HepG2 (cell line): ENCODE measurements at regions not wholly inside any gene's neighbourhood (a gene's known extent, or its start where the extent isn't known, plus 50 kb on each side); places are given as distances from the start of the nearest gene placed in this dataset.

Source experiments
- ATAC-seq: fragments of 200-7000 bp; cut with Tn5 transposase; 3 replicates; pipeline ENCODE4 v1.9.1; 2020; ENCODE audit warnings: mild to moderate bottlenecking, moderate library complexity
- BruUV-seq: library from RNA; stranded (reverse); fragments of 400-500 nt; replicated peaks from 2 replicates; lab custom pipeline; 2021; lab: Mats Ljungman, UMichigan
- CTCF ChIA-PET: fragments of 300-600 bp; formaldehyde crosslinking; extraction: SDS; loops from one replicate; lab custom pipeline; 2021; ENCODE audit warnings: low total read pairs, inconsistent platforms, low intra/inter-chr PET ratio; lab: Yijun Ruan, JAX
- POLR2A ChIA-PET: fragments of 350-600 bp; sonication (Branson Sonifier 250); formaldehyde crosslinking; loops from one replicate; lab custom pipeline; 2020; ENCODE audit warnings: antibody characterized with exemption, inconsistent platforms; lab: Yijun Ruan, JAX
- DNase-seq: peaks from one replicate; pipeline ENCODE4 v3.0.0-alpha.2; 2015; ENCODE audit warnings: low spot score
- FAIRE-seq: peaks from 3 replicates; lab custom pipeline; 2011; peaks lifted over from hg19 to GRCh38; lab: Jason Lieb, UNC
- H2AFZ ChIP-seq: one replicate; pipeline ENCODE4 v1.6.1; 2011; ENCODE audit warnings: low read length, inconsistent platforms
- H3K27ac ChIP-seq: fragments of 300-600 bp; 3 replicates; pipeline ENCODE4 v1.8.0; 2011; ENCODE audit warnings: mixed run types, mild to moderate bottlenecking, mixed read lengths, low read length, inconsistent platforms; ENCODE audit not compliant: insufficient read depth; ENCODE audit errors: extremely low read length
- H3K27me3 ChIP-seq, 2 experiments: fragments of 200-600 bp in 1 of 2; 2 replicates in 1 of 2; 3 replicates in 1 of 2; pipeline versions ENCODE4 v1.6.0 to v1.8.0; 2011; ENCODE audit warnings: low read length in 2 of 2, mild to moderate bottlenecking in 2 of 2, moderate library complexity in 2 of 2, inconsistent platforms in 1 of 2; ENCODE audit not compliant: insufficient read depth in 2 of 2, control insufficient read depth in 1 of 2
- H3K36me3 ChIP-seq, 2 experiments: fragments of 200-600 bp in 1 of 2; replicated peaks in 1 of 2; 2 replicates in 1 of 2; 3 replicates in 1 of 2; pipeline versions ENCODE4 v1.5.1 to v1.8.0; 2011; ENCODE audit warnings: low read length in 2 of 2, inconsistent platforms in 1 of 2; ENCODE audit not compliant: insufficient read depth in 2 of 2, control insufficient read depth in 1 of 2
- H3K4me1 ChIP-seq: 2 replicates; pipeline ENCODE4 v1.5.1; 2012; ENCODE audit warnings: low read length, inconsistent platforms; ENCODE audit not compliant: insufficient read depth
- H3K4me2 ChIP-seq: 2 replicates; pipeline ENCODE4 v1.6.0; 2011; ENCODE audit warnings: low read depth, low read length, inconsistent platforms
- H3K4me3 ChIP-seq, 3 experiments: fragments of 200-600 bp in 1 of 3; sonication (generic), shearing (Covaris generic) in 1 of 3; replicated peaks in 1 of 3; 2 replicates each; pipeline ENCODE4 v1.5.1; 2011 to 2016; ENCODE audit warnings: low read length in 3 of 3, inconsistent platforms in 2 of 3, low read depth in 2 of 3, mild to moderate bottlenecking in 2 of 3, control low read depth in 1 of 3, mixed read lengths in 1 of 3; ENCODE audit not compliant: insufficient read depth in 1 of 3
- H3K79me2 ChIP-seq: one replicate; pipeline ENCODE4 v1.6.1; 2011; ENCODE audit warnings: low read length, inconsistent platforms; ENCODE audit not compliant: insufficient read depth
- H3K9ac ChIP-seq: 2 replicates; pipeline ENCODE4 v1.6.0; 2011; ENCODE audit warnings: mild to moderate bottlenecking, low read depth, low read length, inconsistent platforms; ENCODE audit not compliant: insufficient read depth
- H3K9me3 ChIP-seq: 2 replicates; pipeline ENCODE4 v1.5.1; 2012; ENCODE audit warnings: mild to moderate bottlenecking, low read length
- H4K20me1 ChIP-seq: 2 replicates; pipeline ENCODE4 v1.6.0; 2011; ENCODE audit warnings: inconsistent platforms, mild to moderate bottlenecking, low read length, moderate library complexity; ENCODE audit not compliant: insufficient read depth
- CCAR2 ChIP-seq: fragments of 200-400 bp; formaldehyde crosslinking; optimal IDR thresholded peaks from 2 replicates; pipeline ENCODE3; 2018; ENCODE audit warnings: low read depth, mild to moderate bottlenecking, low read length, moderate library complexity
- IKZF1 ChIP-seq: fragments of 450-650 bp; IDR thresholded peaks from 2 replicates; pipeline ENCODE4 v1.7.1; 2016
- MAFK ChIP-seq, 2 experiments: IDR thresholded peaks in 1 of 2; conservative IDR thresholded peaks in 1 of 2; 2 replicates each; pipeline ENCODE4 v1.6.1; 2011; ENCODE audit warnings: improper control_type of control experiment in 2 of 2, low read length in 2 of 2
- RFX1 ChIP-seq: fragments of 450-650 bp; IDR thresholded peaks from 2 replicates; pipeline ENCODE4 v1.6.1; 2017
- TBL1XR1 ChIP-seq: fragments of 150-350 bp; IDR thresholded peaks from 2 replicates; pipeline ENCODE4 v1.6.1; 2014; ENCODE audit warnings: borderline replicate concordance, low read length; ENCODE audit not compliant: partially characterized antibody
- TBX3 ChIP-seq: fragments of 450-650 bp; IDR thresholded peaks from 2 replicates; pipeline ENCODE4 v1.6.1; 2017; ENCODE audit warnings: antibody characterized with exemption, mild to moderate bottlenecking, inconsistent platforms, borderline replicate concordance
- ZNF614 ChIP-seq: IDR thresholded peaks from 2 replicates; pipeline ENCODE4 v1.6.1; 2018; ENCODE audit warnings: missing biosample characterization, missing genetic modification reagents, inconsistent platforms, borderline replicate concordance
- WGBS: methylation state at CpG from one replicate; pipeline ENCODE4 v1.1.6; 2017; ENCODE audit warnings: low lambda C conversion rate; 5-methylcytosine and 5-hydroxymethylcytosine counted together
- in situ Hi-C: cut with HindIII; loops from 2 replicates; pipeline ENCODE4 v1.10.0; 2017; ENCODE audit warnings: low pct_unique_long_range_greater_than_20kb; ENCODE audit not compliant: extremely low pct_ligation_motif_present
- intact Hi-C: fragments of 100-400 bp; cut with micrococcal nuclease; formaldehyde crosslinking; loops from one replicate; pipeline ENCODE4 v1.10.0; 2022; ENCODE audit not compliant: unreplicated experiment
- TF ChIP-seq, protein P1 (sequence below): IDR thresholded peaks from 2 replicates; pipeline ENCODE4 v1.6.1; 2016; ENCODE audit warnings: mild to moderate bottlenecking
- TF ChIP-seq, protein P2 (sequence below): sonication (generic); formaldehyde crosslinking; IDR thresholded peaks from 2 replicates; pipeline ENCODE4 v1.5.0; 2020; ENCODE audit warnings: missing genetic modification reagents, mild to moderate bottlenecking, borderline replicate concordance
- TF ChIP-seq, protein P3 (sequence below): IDR thresholded peaks from 2 replicates; pipeline ENCODE4 v1.4.0; 2020; ENCODE audit warnings: mild to moderate bottlenecking, missing genetic modification reagents

DNA sequence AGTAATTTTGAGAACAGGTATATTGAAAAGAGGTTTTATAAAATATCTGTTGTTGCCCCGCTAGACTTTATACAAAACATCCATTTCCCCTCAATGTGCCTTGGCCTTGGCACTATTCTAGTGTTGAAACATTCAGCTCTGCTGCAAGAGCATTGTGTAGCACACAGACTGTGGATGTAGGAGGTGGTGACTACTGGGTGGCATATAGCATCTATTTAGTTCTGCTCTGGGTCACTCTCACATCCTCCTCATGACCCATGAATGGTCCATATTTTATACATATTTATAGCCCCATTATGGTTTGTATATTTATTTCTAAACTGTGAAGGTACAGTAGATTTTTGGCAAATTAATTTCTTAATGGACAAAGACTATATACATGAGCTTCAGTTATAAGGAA, 1022.0 kb upstream of the CELF4 start:
- ATAC-seq: no peak
- no peak for TF ChIP-seq ZNF614 (CRISPR knock-in tag)
- no peak for TF ChIP-seq CCAR2
- TF ChIP-seq TBX3: no peak
- TF ChIP-seq, protein P1, sequence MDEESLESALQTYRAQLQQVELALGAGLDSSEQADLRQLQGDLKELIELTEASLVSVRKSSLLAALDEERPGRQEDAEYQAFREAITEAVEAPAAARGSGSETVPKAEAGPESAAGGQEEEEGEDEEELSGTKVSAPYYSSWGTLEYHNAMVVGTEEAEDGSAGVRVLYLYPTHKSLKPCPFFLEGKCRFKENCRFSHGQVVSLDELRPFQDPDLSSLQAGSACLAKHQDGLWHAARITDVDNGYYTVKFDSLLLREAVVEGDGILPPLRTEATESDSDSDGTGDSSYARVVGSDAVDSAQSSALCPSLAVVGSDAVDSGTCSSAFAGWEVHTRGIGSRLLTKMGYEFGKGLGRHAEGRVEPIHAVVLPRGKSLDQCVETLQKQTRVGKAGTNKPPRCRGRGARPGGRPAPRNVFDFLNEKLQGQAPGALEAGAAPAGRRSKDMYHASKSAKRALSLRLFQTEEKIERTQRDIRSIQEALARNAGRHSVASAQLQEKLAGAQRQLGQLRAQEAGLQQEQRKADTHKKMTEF (CRISPR knock-in tag): no peak
- no peak for TF ChIP-seq MAFK (conservative IDR thresholded peaks at IDR 0.05 in 1 of 2, IDR thresholded peaks at IDR 0.05 in 1 of 2; ENCODE audit: low read length in 2 of 2)
- TF ChIP-seq TBL1XR1: no peak
- TF ChIP-seq, protein P2, sequence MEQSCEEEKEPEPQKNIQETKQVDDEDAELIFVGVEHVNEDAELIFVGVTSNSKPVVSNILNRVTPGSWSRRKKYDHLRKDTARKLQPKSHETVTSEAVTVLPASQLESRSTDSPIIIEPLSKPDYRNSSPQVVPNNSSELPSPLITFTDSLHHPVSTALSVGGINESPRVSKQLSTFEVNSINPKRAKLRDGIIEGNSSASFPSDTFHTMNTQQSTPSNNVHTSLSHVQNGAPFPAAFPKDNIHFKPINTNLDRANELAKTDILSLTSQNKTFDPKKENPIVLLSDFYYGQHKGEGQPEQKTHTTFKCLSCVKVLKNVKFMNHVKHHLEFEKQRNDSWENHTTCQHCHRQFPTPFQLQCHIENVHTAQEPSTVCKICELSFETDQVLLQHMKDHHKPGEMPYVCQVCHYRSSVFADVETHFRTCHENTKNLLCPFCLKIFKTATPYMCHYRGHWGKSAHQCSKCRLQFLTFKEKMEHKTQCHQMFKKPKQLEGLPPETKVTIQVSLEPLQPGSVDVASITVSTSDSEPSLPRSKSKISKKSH (CRISPR knock-in tag): no peak
- TF ChIP-seq IKZF1: no peak
- TF ChIP-seq, protein P3, sequence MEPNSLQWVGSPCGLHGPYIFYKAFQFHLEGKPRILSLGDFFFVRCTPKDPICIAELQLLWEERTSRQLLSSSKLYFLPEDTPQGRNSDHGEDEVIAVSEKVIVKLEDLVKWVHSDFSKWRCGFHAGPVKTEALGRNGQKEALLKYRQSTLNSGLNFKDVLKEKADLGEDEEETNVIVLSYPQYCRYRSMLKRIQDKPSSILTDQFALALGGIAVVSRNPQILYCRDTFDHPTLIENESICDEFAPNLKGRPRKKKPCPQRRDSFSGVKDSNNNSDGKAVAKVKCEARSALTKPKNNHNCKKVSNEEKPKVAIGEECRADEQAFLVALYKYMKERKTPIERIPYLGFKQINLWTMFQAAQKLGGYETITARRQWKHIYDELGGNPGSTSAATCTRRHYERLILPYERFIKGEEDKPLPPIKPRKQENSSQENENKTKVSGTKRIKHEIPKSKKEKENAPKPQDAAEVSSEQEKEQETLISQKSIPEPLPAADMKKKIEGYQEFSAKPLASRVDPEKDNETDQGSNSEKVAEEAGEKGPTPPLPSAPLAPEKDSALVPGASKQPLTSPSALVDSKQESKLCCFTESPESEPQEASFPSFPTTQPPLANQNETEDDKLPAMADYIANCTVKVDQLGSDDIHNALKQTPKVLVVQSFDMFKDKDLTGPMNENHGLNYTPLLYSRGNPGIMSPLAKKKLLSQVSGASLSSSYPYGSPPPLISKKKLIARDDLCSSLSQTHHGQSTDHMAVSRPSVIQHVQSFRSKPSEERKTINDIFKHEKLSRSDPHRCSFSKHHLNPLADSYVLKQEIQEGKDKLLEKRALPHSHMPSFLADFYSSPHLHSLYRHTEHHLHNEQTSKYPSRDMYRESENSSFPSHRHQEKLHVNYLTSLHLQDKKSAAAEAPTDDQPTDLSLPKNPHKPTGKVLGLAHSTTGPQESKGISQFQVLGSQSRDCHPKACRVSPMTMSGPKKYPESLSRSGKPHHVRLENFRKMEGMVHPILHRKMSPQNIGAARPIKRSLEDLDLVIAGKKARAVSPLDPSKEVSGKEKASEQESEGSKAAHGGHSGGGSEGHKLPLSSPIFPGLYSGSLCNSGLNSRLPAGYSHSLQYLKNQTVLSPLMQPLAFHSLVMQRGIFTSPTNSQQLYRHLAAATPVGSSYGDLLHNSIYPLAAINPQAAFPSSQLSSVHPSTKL (CRISPR knock-in tag): no peak
- no peak for TF ChIP-seq RFX1
- TF ChIP-seq, all 625 proteins: peak for 0
- in situ Hi-C loops (no loop called here), intact Hi-C loops (no loop called here)
- no peaks in the 10 kb centered on the region for H3K79me2 ChIP-seq
- no peaks in the 10 kb centered on the region for H3K36me3 ChIP-seq
- no peak overlapping the region for H3K9ac ChIP-seq
- no peak overlapping the region for H3K4me2 ChIP-seq
- ChIA-PET CTCF (no interaction called here), POLR2A (no interaction called here)
- BruUV-seq: no TSS peak
- H3K9me3 ChIP-seq: no peaks in the 10 kb centered on the region
- DNase-seq: no peak
- H3K27me3 ChIP-seq: no peaks in the 10 kb centered on the region; a peak in 1 of 5 replicates
- H3K4me1 ChIP-seq: no peaks in the 10 kb centered on the region
- H3K27ac ChIP-seq: no peak overlapping the region
- H4K20me1 ChIP-seq: no peaks in the 10 kb centered on the region
- FAIRE-seq: no peak
- WGBS: 0% methylated on average over 1 of the region's 1 CpG
- no peak overlapping the region for H3K4me3 ChIP-seq
- no peak overlapping the region for H2AFZ ChIP-seq
